ENCODE measurements at regions not wholly inside any gene's neighbourhood (a gene's known extent, or its start where the extent isn't known, plus 50 kb on each side); places are given as distances from the start of the nearest gene placed in this dataset.

DNA sequence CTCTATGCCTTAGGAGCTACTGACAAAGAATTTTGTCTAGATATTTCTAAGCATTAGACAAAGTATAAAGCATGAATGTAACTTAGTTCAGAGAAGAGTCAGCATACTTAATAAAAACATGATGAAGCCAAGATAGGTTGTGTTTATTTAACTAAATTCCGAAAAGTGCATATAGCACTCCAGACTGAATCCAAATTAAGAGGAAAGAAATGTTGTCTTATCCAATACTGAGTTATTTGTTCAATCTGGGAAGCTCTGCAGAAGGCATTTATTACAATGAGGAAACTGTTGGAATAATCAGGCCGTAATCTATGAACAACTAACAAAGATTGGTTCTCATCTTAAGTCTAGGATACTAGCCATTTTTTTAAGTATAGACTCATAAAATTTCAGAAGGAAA, 100.2 kb downstream of the TNFSF18 start:
- TF ChIP-seq, protein P1, sequence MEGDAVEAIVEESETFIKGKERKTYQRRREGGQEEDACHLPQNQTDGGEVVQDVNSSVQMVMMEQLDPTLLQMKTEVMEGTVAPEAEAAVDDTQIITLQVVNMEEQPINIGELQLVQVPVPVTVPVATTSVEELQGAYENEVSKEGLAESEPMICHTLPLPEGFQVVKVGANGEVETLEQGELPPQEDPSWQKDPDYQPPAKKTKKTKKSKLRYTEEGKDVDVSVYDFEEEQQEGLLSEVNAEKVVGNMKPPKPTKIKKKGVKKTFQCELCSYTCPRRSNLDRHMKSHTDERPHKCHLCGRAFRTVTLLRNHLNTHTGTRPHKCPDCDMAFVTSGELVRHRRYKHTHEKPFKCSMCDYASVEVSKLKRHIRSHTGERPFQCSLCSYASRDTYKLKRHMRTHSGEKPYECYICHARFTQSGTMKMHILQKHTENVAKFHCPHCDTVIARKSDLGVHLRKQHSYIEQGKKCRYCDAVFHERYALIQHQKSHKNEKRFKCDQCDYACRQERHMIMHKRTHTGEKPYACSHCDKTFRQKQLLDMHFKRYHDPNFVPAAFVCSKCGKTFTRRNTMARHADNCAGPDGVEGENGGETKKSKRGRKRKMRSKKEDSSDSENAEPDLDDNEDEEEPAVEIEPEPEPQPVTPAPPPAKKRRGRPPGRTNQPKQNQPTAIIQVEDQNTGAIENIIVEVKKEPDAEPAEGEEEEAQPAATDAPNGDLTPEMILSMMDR (IDR thresholded peaks at IDR 0.05): no peak
- no peak for TF ChIP-seq POLR2A (IDR thresholded peaks at IDR 0.05)

Measured in adrenal gland (tissue), 5 donors.